Upper lobe of right lung (tissue), 1 donor: ENCODE measurements at regions not wholly inside any gene's neighbourhood (a gene's known extent, or its start where the extent isn't known, plus 50 kb on each side); places are given as distances from the start of the nearest gene placed in this dataset.
"Not testable (repeated sequence)": the region's sequence is repeated elsewhere in the genome, so short reads cannot be mapped to it uniquely, and the experiment has no call there.

ENCODE experiments used
- ATAC-seq: fragments of 200-7000 bp; cut with Tn5 transposase; one replicate; pipeline ENCODE4 v1.9.1; 2020; ENCODE audit warnings: mild to moderate bottlenecking, moderate library complexity
- DNase-seq: peaks from one replicate; pipeline ENCODE4 v3.0.0-alpha.2; 2020
- H3K27ac ChIP-seq: fragments of 200-600 bp; one replicate; pipeline ENCODE4 v1.8.0; 2022
- H3K27me3 ChIP-seq: fragments of 200-600 bp; one replicate; pipeline ENCODE4 v1.8.0; 2022; ENCODE audit warnings: mild to moderate bottlenecking
- H3K36me3 ChIP-seq: fragments of 200-600 bp; one replicate; pipeline ENCODE4 v1.8.0; 2022
- H3K4me1 ChIP-seq: fragments of 200-600 bp; one replicate; pipeline ENCODE4 v1.8.0; 2022
- H3K4me3 ChIP-seq: fragments of 200-600 bp; one replicate; pipeline ENCODE4 v1.8.0; 2022; ENCODE audit warnings: mild to moderate bottlenecking
- H3K9me3 ChIP-seq: fragments of 200-600 bp; one replicate; pipeline ENCODE4 v1.8.0; 2022
- CTCF ChIP-seq: fragments of 200-600 bp; IDR thresholded peaks from one replicate; pipeline ENCODE4 v1.8.0; 2022; ENCODE audit warnings: antibody characterized with exemption
- intact Hi-C: fragments of 100-400 bp; cut with DNase I; formaldehyde crosslinking; loops from one replicate; pipeline ENCODE4 v1.11.0; 2022
- donor health status: DM: no; HTN: yes; CAD: no; lungs with severe emphysema.

DNA sequence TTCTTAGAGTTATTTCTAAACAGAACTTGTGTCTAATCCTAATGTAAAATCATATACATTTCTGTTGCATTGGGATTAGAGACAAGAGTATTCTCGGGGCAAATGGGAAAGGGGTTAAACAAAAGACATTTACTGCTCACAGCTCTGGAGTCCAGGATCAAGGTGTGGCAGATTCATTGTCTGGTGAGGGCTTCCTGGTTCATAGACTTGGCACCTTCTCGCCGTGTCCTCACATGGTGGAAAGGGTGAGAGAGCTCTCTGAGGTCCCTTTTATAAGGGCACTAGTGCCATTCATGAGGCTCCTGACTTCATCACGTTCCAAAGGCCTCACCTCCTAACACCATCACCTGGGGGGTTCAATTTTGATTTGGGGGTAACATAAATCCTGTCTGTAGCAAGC is 90.3 kb upstream of the PRKX start:
- Histone ChIP-seq H3K9me3 (no peaks in the 10 kb centered on the region), H3K27me3 (no peaks in the 10 kb centered on the region), H3K36me3 (no peaks in the 10 kb centered on the region), H3K27ac (no peak overlapping the region), H3K4me3 (no peak overlapping the region), H3K4me1 (no peaks in the 10 kb centered on the region)
- no peak for TF ChIP-seq CTCF
- intact Hi-C loops: no loop called here
- no peak for ATAC-seq
- no peak for DNase-seq

DNA sequence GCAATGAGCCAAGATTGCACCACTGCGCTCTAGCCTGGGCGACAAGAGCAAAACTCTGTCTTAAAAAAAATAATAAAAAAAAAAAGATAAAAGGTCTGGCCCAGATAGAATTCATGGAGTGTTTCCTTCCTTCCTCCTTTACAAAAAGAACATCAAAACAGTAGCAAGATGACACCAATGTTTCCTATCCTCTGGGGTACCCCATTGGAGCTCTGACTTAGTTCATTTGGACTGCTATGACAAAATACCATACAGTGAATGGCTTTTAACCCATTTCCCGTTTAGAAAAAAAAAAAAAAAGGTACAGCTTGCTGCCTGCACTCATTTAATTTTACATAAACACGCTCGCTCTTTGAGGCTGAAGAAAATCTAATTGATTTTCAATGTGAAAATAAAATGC is 89.9 kb upstream of the PRKX start:
- intact Hi-C loops: no loop called here
- Histone ChIP-seq H3K4me1 (no peaks in the 10 kb centered on the region), H3K4me3 (no peak overlapping the region), H3K27ac (no peak overlapping the region), H3K27me3 (no peaks in the 10 kb centered on the region), H3K9me3 (no peaks in the 10 kb centered on the region), H3K36me3 (no peaks in the 10 kb centered on the region)
- ATAC-seq (no peak), DNase-seq (no peak)
- no peak for TF ChIP-seq CTCF

DNA sequence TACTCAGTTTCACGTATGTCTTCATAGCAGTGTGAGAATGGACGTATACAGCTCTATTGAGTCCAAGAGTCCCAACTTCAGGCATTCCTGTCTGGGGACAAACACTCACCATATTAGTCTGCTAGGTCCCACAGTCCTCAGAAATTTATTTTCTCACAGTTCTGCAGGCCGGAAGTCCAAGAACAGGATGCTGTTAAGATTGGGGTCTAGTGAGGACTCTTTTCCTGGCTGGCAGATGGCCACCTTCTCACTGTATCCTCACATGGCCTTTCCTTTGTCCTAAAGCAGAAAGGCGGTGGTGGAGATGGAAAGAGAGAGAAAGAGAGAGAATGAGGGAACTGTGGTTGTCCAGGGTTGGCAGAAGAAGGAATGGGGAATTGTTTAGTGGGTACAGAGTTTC is 82.0 kb upstream of the PRKX start:
- H3K4me3 ChIP-seq, H3K36me3 ChIP-seq, DNase-seq, H3K27ac ChIP-seq, H3K9me3 ChIP-seq, H3K27me3 ChIP-seq, ATAC-seq, intact Hi-C loops, H3K4me1 ChIP-seq: not testable (repeated sequence)

DNA sequence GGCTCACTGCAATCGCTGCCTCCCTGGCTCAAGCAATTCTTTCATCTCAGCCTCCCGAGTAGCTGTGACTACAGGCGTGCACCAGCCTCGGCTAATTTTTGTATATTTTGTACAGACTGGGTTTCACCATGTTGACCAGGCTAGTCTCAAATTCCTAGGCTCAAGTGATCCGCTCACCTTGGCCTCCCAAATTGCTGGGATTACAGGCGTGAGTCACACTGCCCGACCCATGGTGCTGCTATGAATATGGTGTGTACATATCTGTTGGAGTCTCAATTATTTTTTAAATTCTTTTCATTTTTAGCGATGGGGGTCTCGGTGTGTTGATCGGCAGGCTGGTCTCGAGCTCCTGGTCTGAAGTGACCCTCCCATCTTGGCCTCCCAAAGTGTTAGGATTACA is 78.0 kb upstream of the PRKX start:
- DNase-seq: no peak

GRCh38 chrX:3788494-3789233 is 75.2 kb upstream of the PRKX start:
- Histone ChIP-seq H3K36me3 (no peaks in the 10 kb centered on the region), H3K27me3 (no peaks in the 10 kb centered on the region), H3K9me3 (no peaks in the 10 kb centered on the region), H3K4me1 (no peaks in the 10 kb centered on the region), H3K4me3 (no peak overlapping the region), H3K27ac (no peak overlapping the region)
- TF ChIP-seq CTCF: no peak
- intact Hi-C loops: no loop called here
- no peak for DNase-seq
- no peak for ATAC-seq

More for the DNA sequence above, 78.0 kb upstream of the PRKX start:
- no peaks in the 10 kb centered on the region for H3K9me3 ChIP-seq
- no peak for ATAC-seq
- no peaks in the 10 kb centered on the region for H3K4me1 ChIP-seq
- intact Hi-C loops: no loop called here
- no peaks in the 10 kb centered on the region for H3K36me3 ChIP-seq
- H3K27me3 ChIP-seq: no peaks in the 10 kb centered on the region
- no peak for TF ChIP-seq CTCF
- H3K4me3 ChIP-seq: no peak overlapping the region
- no peak overlapping the region for H3K27ac ChIP-seq

- no peak for ATAC-seq
- TF ChIP-seq CTCF: no peak
Observed at GRCh38 chrX:3787856-3788255, 74.4 kb upstream of the PRKX start.

DNA sequence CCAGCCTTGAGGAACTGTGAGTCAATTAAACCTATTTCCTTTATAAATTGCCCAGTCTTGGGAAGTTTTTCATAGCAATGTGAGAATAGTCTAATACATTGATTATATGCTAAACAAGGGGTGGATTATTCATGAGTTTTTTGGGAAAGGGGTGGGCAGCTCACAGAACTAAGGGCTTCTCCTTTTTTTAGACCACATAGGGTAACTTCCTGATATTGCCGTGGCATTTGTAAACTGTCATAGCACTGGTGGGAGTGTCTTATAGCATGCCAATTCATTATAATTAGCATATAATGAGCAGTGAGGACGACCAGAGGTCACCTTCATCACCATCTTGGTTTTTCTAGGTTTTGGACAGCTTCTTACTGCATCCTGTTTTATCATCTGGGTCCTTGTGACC is 72.4 kb upstream of the PRKX start:
- ATAC-seq, intact Hi-C loops, H3K27me3 ChIP-seq, H3K9me3 ChIP-seq, H3K4me1 ChIP-seq, H3K36me3 ChIP-seq, DNase-seq, H3K4me3 ChIP-seq, H3K27ac ChIP-seq: not testable (repeated sequence)

More at GRCh38 chrX:3787856-3788255, 74.4 kb upstream of the PRKX start:
- Histone ChIP-seq H3K4me3 (no peak overlapping the region), H3K27ac (no peak overlapping the region), H3K36me3 (no peaks in the 10 kb centered on the region), H3K27me3 (no peaks in the 10 kb centered on the region), H3K4me1 (no peaks in the 10 kb centered on the region), H3K9me3 (no peaks in the 10 kb centered on the region)
- DNase-seq: no peak
- intact Hi-C loops: no loop called here
